ENCODE measurements at regions not wholly inside any gene's neighbourhood (a gene's known extent, or its start where the extent isn't known, plus 50 kb on each side); places are given as distances from the start of the nearest gene placed in this dataset.
"Not testable (repeated sequence)": the region's sequence is repeated elsewhere in the genome, so short reads cannot be mapped to it uniquely, and the experiment has no call there.

- not testable (repeated sequence) for TF ChIP-seq CTCF, POLR2A, EP300 (IDR thresholded peaks at IDR 0.05)
These were observed 1277.7 kb upstream of the ADGRL2 start for GRCh38 chr1:80523071-80523470.

All from sigmoid colon (tissue), 4 donors.